ENCODE measurements at regions not wholly inside any gene's neighbourhood (a gene's known extent, or its start where the extent isn't known, plus 50 kb on each side); places are given as distances from the start of the nearest gene placed in this dataset.
"Not testable (repeated sequence)": the region's sequence is repeated elsewhere in the genome, so short reads cannot be mapped to it uniquely, and the experiment has no call there.

DNA sequence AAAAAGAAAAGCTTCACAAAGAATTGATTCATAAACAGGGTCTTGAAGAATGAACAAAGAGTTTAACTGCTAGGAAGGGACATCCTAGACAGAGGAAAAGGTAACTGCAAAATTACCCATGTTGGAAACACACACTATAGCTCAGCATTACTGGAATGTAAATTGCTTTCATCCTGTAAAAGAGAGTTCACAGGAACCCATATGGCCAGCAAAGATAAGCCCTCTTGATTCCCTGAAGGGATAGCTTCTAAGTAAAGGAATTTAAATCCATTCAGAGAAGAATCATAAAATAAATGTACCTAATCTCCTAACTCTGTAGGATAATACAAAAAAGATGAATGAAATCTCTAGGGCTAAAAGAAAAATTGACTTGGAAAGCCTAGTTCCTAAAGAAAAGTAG is 107.1 kb upstream of the INTU start:
- Histone ChIP-seq H3K4me1 (ENCODE audit: control insufficient read depth, insufficient read depth, low read length) (peaks cover 2% of the 10 kb centered on the region), H3K27me3 (ENCODE audit: control insufficient read depth, insufficient read depth, low read length) (no peaks in the 10 kb centered on the region), H3K27ac (ENCODE audit: low read length) (no peak overlapping the region), H3K9me3 (replicated peaks; ENCODE audit: control insufficient read depth, low read depth, low read length) (peaks cover 3% of the 10 kb centered on the region), H3K4me3 (ENCODE audit: low read length) (no peak overlapping the region), H3K36me3 (ENCODE audit: control insufficient read depth, insufficient read depth, low read length) (no peaks in the 10 kb centered on the region)
- no peak for DNase-seq

DNA sequence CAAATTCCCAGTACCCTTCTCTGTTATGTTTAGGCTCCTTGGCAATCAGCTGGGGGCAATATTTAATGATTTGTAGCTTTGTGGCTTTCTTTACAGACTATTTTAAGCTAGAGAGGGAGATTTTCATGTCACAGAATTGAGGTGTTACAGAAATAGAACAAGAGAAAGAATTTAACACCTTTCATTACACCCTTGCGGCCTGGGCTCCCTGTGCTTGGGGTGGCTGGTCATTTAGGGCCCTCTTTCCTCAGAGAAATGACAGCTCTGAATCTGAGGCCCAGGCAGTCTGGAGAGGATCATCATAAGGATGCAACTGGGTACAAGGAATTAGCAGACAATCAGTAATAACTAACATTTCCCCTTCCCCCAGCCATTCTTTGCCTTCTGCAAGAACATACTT is 104.5 kb upstream of the INTU start:
- no peak for DNase-seq
- H3K4me1 ChIP-seq (ENCODE audit: control insufficient read depth, insufficient read depth, low read length) = peaks cover 6% of the 10 kb centered on the region
- no peak overlapping the region for H3K27ac ChIP-seq (ENCODE audit: low read length)
- no peaks in the 10 kb centered on the region for H3K36me3 ChIP-seq (ENCODE audit: control insufficient read depth, insufficient read depth, low read length)
- no CpG with 5 or more reads among the region's 1 CpG for WGBS (ENCODE audit: insufficient coverage)
- no peak overlapping the region for H3K4me3 ChIP-seq (ENCODE audit: low read length)
- no peaks in the 10 kb centered on the region for H3K27me3 ChIP-seq (ENCODE audit: control insufficient read depth, insufficient read depth, low read length)
- peaks cover 3% of the 10 kb centered on the region for H3K9me3 ChIP-seq (replicated peaks; ENCODE audit: control insufficient read depth, low read depth, low read length)

DNA sequence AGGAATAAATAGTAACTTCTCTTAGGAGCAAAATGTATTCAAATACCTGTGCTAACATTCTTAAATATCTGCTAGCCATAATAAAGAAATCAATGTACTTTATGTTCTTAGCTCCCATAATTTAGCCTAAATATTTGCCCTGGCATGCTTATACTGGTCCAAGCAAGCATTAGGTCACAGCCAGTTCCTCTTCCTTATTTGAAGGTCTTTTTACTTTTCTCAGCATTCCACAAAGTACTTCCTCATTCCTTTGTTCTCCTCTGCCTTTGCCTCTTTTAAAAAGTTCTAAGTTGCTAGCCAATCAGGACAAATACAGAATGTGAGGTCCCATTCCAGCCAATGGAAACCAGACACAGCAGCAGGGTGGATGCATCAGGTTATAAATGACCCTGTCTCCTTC is 102.9 kb upstream of the INTU start:
- not testable (repeated sequence) for H3K4me1 ChIP-seq (ENCODE audit: control insufficient read depth, insufficient read depth, low read length); H3K27me3 ChIP-seq (ENCODE audit: control insufficient read depth, insufficient read depth, low read length); DNase-seq; H3K27ac ChIP-seq (ENCODE audit: low read length); H3K4me3 ChIP-seq (ENCODE audit: low read length); H3K36me3 ChIP-seq (ENCODE audit: control insufficient read depth, insufficient read depth, low read length); H3K9me3 ChIP-seq (replicated peaks; ENCODE audit: control insufficient read depth, low read depth, low read length)

DNA sequence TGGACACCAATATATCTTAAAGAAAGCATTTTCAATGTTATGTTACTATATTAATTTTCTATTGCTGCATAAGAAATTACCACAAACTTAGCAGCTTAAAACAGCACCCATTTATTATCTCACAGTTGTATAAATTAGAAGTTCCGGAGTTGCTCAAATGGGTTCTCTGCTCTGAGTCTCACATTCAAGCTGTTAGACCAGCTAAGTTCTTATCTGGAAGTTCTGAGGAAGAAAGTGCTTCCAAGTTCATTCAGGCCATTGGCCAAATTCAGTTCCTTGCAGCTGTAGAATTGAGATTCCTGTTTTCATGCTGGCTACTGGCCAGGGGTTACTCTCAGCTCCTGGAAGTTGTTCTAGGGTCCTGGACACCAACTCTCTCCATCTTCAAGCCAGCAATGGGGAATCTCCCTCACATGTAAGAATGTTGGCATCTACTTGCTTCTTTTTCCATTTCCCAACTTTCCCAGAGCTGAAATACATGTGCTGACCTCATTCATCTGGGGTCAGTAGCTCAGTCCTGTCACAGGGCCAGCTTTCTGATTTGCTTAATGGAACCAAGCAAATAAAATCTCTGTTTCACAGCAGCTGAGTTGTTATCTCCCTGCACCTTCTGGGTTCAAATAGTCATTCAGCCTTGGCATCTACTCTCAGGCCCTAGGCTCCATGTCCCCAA is 99.6 kb upstream of the INTU start:
- H3K4me3 ChIP-seq (ENCODE audit: low read length) = no peak overlapping the region
- peak overlapping the region; percentile 77 for H3K27ac ChIP-seq (ENCODE audit: low read length)
- H3K27me3 ChIP-seq (ENCODE audit: control insufficient read depth, insufficient read depth, low read length) = no peaks in the 10 kb centered on the region
- peaks cover 8% of the 10 kb centered on the region for H3K4me1 ChIP-seq (ENCODE audit: control insufficient read depth, insufficient read depth, low read length)
- WGBS (ENCODE audit: insufficient coverage) = no CpG with 5 or more reads among the region's 1 CpG
- peak; percentile 99 for DNase-seq
- H3K36me3 ChIP-seq (ENCODE audit: control insufficient read depth, insufficient read depth, low read length) = no peaks in the 10 kb centered on the region
- peaks cover 3% of the 10 kb centered on the region for H3K9me3 ChIP-seq (replicated peaks; ENCODE audit: control insufficient read depth, low read depth, low read length)

DNA sequence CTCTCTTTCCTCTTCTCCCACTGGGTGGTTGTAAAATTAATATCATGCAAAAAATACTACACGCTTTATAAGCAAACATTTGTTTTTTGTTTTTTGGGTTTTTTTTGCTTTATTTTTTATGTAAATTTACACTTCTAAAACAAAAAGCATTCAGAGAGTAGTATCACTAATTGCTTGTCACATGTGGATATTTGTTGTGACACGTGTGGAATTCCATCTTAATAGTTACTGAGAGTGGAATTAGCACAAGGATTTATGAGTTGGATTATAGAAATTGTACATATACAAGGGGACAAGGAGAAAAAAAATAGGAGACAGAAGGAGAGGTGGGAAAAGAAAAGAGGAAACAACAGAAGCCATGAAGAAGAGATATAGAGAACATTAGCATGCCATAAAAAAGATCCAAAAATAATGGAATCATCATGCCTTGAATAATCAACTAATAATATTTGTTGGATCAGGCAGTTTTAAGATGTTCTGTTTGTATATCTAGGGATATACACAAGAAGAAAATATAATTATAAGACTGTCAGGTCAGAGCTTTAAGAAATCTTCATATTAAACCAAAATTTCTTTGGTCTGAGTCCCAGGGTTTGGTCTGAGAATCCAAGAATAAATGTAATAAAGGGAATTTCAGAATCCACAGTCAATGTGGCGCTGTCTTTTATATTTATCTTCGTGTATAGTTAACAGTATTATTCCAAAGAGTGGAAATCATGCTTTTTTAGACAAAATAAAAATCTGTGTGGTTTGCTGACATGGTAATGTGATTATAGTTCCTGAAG is 98.5 kb upstream of the INTU start:
- Histone ChIP-seq H3K4me3 (ENCODE audit: low read length) (no peak overlapping the region), H3K9me3 (replicated peaks; ENCODE audit: control insufficient read depth, low read depth, low read length) (peaks cover 3% of the 10 kb centered on the region), H3K27me3 (ENCODE audit: control insufficient read depth, insufficient read depth, low read length) (no peaks in the 10 kb centered on the region), H3K36me3 (ENCODE audit: control insufficient read depth, insufficient read depth, low read length) (no peaks in the 10 kb centered on the region), H3K27ac (ENCODE audit: low read length) (peak overlapping the region; percentile 26), H3K4me1 (ENCODE audit: control insufficient read depth, insufficient read depth, low read length) (peaks cover 6% of the 10 kb centered on the region)
- no CpG with 5 or more reads among the region's 4 CpGs for WGBS (ENCODE audit: insufficient coverage)
- DNase-seq = peak; percentile 66

DNA sequence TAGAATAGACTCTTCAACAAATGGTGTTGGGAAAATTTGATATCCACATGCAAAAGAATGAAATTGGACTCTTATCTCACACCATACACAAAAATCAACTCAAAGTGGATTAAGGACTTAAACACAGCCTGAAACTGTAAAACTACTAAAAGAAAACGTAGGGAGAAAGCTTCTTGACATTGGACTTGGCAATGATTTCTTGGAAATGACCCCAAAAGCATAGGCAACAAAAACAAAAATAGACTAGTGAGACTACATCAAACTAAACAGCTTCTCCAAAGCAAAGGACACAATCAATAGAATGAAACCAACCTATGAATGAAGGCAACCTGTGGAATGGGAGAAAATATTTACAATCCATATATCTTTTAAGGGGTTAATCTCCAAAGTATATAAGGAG is 94.7 kb upstream of the INTU start:
- H3K4me1 ChIP-seq (ENCODE audit: control insufficient read depth, insufficient read depth, low read length) = peaks cover 5% of the 10 kb centered on the region
- H3K27me3 ChIP-seq (ENCODE audit: control insufficient read depth, insufficient read depth, low read length) = no peaks in the 10 kb centered on the region
- no peaks in the 10 kb centered on the region for H3K36me3 ChIP-seq (ENCODE audit: control insufficient read depth, insufficient read depth, low read length)
- H3K9me3 ChIP-seq (replicated peaks; ENCODE audit: control insufficient read depth, low read depth, low read length) = no peaks in the 10 kb centered on the region
- no peak overlapping the region for H3K27ac ChIP-seq (ENCODE audit: low read length)
- WGBS (ENCODE audit: insufficient coverage) = no CpG with 5 or more reads among the region's 1 CpG
- no peak overlapping the region for H3K4me3 ChIP-seq (ENCODE audit: low read length)
- peak; percentile 72 for DNase-seq

DNA sequence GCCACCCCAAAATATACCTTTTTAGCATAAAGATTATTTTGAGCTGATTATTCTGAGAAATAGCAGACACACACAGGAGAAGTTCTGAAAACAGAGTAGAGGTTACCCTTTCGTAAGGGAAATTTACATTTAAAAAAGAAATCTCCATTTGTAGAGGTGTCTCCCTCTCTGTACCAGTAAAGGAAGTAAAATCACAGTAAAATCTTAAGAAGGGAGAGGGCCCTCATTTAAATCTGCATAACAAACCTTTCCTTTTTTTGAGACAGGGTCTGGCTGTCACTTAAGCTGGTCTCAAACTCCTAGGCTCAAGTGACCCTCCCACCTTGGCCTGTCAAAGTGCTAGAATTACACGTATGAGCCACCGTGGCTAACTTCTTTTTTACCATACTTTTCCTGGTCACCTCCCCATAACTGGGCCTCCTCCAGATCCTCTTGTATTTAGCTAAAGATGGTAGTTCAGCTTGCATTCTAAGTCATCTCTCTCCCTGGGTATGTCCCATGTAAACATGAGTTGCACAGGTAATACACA is 92.2 kb upstream of the INTU start:
- WGBS (ENCODE audit: insufficient coverage) = no CpG with 5 or more reads among the region's 3 CpGs
- peaks cover 3% of the 10 kb centered on the region for H3K9me3 ChIP-seq (replicated peaks; ENCODE audit: control insufficient read depth, low read depth, low read length)
- no peak for DNase-seq
- no peak overlapping the region for H3K27ac ChIP-seq (ENCODE audit: low read length)
- no peaks in the 10 kb centered on the region for H3K36me3 ChIP-seq (ENCODE audit: control insufficient read depth, insufficient read depth, low read length)
- H3K4me1 ChIP-seq (ENCODE audit: control insufficient read depth, insufficient read depth, low read length) = no peaks in the 10 kb centered on the region
- H3K4me3 ChIP-seq (ENCODE audit: low read length) = no peak overlapping the region
- no peaks in the 10 kb centered on the region for H3K27me3 ChIP-seq (ENCODE audit: control insufficient read depth, insufficient read depth, low read length)

DNA sequence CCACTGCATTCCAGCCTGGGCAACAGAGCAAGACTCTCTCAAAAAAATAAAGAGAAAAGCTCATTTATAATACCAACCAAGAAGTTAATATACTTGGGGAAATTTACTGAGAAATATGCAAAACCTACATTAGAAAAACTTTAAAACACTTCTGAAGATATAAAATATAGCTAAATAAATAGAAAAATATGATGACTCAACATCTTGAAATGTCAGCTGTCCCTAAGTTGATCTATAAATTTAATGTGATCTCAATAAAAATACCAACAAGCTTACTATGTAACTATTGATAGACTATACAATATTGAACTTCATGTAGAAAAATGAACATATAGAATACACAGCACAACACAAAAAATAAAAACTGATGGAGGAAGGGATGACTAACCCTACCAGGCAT is 87.5 kb upstream of the INTU start:
- H3K9me3 ChIP-seq (replicated peaks; ENCODE audit: control insufficient read depth, low read depth, low read length) = peaks cover 3% of the 10 kb centered on the region
- no peak overlapping the region for H3K4me3 ChIP-seq (ENCODE audit: low read length)
- H3K4me1 ChIP-seq (ENCODE audit: control insufficient read depth, insufficient read depth, low read length) = no peaks in the 10 kb centered on the region
- H3K27me3 ChIP-seq (ENCODE audit: control insufficient read depth, insufficient read depth, low read length) = no peaks in the 10 kb centered on the region
- DNase-seq = no peak
- H3K27ac ChIP-seq (ENCODE audit: low read length) = no peak overlapping the region
- H3K36me3 ChIP-seq (ENCODE audit: control insufficient read depth, insufficient read depth, low read length) = no peaks in the 10 kb centered on the region

DNA sequence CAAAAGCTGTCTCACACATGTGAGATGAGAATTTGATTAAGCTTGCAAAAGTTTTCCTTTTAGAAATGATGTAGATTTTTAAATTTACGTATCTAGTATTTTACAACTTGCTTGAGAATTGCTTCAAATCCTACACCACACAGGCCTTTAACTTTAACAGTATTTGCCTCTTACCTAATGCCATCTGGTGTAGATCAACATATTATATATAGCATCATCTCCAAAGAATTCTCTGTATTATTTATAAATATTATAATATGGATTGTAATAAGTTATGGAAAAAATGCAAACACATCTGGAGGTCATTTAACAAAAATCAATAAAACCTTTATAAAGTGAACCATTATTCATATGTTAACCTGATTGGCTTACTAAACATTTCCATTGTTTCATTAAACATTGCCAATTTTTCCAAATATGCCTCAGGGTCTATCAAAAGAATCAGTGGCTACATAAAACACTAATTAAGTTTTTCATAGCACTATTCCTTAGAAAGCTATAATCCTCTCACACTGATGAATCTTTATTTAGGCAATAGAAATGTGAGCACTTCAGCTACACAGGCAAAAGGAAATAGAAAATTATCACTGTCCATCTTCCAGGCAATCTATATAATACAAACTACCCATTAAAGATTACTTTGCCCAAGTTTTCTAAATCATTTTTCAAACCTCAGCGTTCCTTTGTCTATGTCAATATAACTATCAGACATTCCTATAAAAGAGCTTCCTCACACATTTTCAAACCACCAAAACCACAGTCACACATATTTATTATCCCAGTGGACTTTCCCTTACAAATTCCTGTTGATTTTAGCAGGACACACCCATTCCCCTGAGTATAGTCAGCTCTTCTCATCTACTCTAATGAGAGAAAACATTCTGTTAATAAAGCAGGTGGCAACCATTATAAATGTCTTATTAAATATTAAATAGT is 83.5 kb upstream of the INTU start:
- Histone ChIP-seq H3K27ac (ENCODE audit: low read length) (peak overlapping the region; percentile 78), H3K9me3 (replicated peaks; ENCODE audit: control insufficient read depth, low read depth, low read length) (peaks cover 3% of the 10 kb centered on the region), H3K27me3 (ENCODE audit: control insufficient read depth, insufficient read depth, low read length) (no peaks in the 10 kb centered on the region), H3K4me3 (ENCODE audit: low read length) (no peak overlapping the region), H3K36me3 (ENCODE audit: control insufficient read depth, insufficient read depth, low read length) (no peaks in the 10 kb centered on the region), H3K4me1 (ENCODE audit: control insufficient read depth, insufficient read depth, low read length) (no peaks in the 10 kb centered on the region)
- peak; percentile 80 for DNase-seq
- WGBS (ENCODE audit: insufficient coverage) = 40% methylated on average over 1 of the region's 2 CpGs

DNA sequence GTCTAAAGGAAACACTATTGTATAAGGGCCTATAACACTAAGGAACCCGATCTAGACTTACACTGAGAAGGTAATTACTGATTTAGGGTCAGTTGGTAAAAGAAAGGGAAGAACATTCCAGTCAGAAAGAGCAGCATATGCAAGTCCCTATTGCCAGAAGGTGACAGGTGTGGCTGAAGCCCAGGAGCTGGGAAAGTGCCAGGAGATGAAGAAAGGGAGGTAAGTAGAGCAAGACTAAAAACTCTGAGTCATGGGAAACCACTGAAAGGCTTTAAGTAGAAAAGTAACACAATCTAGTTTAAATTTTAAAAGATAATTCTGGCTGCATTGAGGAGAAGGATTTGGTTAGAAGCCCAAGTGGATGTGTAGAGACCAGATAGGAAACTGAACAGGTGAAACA is 77.7 kb upstream of the INTU start:
- DNase-seq = no peak
- no peak overlapping the region for H3K4me3 ChIP-seq (ENCODE audit: low read length)
- H3K36me3 ChIP-seq (ENCODE audit: control insufficient read depth, insufficient read depth, low read length) = no peaks in the 10 kb centered on the region
- no CpG with 5 or more reads among the region's 1 CpG for WGBS (ENCODE audit: insufficient coverage)
- H3K9me3 ChIP-seq (replicated peaks; ENCODE audit: control insufficient read depth, low read depth, low read length) = no peaks in the 10 kb centered on the region
- H3K4me1 ChIP-seq (ENCODE audit: control insufficient read depth, insufficient read depth, low read length) = no peaks in the 10 kb centered on the region
- no peak overlapping the region for H3K27ac ChIP-seq (ENCODE audit: low read length)
- no peaks in the 10 kb centered on the region for H3K27me3 ChIP-seq (ENCODE audit: control insufficient read depth, insufficient read depth, low read length)
